A673 (cell line): ENCODE measurements at regions not wholly inside any gene's neighbourhood (a gene's known extent, or its start where the extent isn't known, plus 50 kb on each side); places are given as distances from the start of the nearest gene placed in this dataset.

Experiments used
- BruUV-seq: library from RNA; stranded (reverse); fragments of 400-500 nt; replicated peaks from 2 replicates; lab custom pipeline; 2021; lab: Mats Ljungman, UMichigan
- CTCF ChIA-PET: fragments of 300-600 bp; sonication (Branson Sonifier 250); formaldehyde crosslinking; loops from one replicate; lab custom pipeline; 2022; ENCODE audit warnings: antibody characterized with exemption; lab: Charles Lee
- POLR2A ChIA-PET: fragments of 300-600 bp; sonication (Branson Sonifier 250); formaldehyde crosslinking; loops from one replicate; lab custom pipeline; 2022; ENCODE audit warnings: antibody characterized with exemption; ENCODE audit not compliant: low non-redundant PET; lab: Charles Lee
- DNase-seq: peaks from one replicate; pipeline ENCODE4 v3.0.0-alpha.2; 2015; ENCODE audit warnings: low spot score
- H3K27ac ChIP-seq: fragments of 200-600 bp; sonication (generic); 2 replicates; pipeline ENCODE4 v1.5.1; 2016; ENCODE audit warnings: mixed run types, low read depth, mild to moderate bottlenecking, mixed read lengths, antibody characterized with exemption, low read length; ENCODE audit not compliant: poor library complexity, severe bottlenecking
- H3K27me3 ChIP-seq: fragments of 200-600 bp; sonication (generic); replicated peaks from 2 replicates; pipeline ENCODE4 v1.6.1; 2017; ENCODE audit warnings: mixed run types, low read depth, mild to moderate bottlenecking, mixed read lengths, antibody characterized with exemption, low read length; ENCODE audit not compliant: insufficient read depth, poor library complexity
- H3K36me3 ChIP-seq: fragments of 200-600 bp; sonication (generic); 2 replicates; pipeline ENCODE4 v1.6.1; 2016; ENCODE audit warnings: mixed run types, mild to moderate bottlenecking, mixed read lengths, antibody characterized with exemption, low read length; ENCODE audit not compliant: insufficient read depth, poor library complexity, severe bottlenecking
- H3K4me1 ChIP-seq: fragments of 200-600 bp; sonication (generic); 2 replicates; pipeline ENCODE4 v1.6.1; 2017; ENCODE audit warnings: mixed run types, mild to moderate bottlenecking, mixed read lengths, antibody characterized with exemption, low read length; ENCODE audit not compliant: insufficient read depth, poor library complexity, severe bottlenecking
- H3K4me3 ChIP-seq: fragments of 200-600 bp; sonication (generic); 2 replicates; pipeline ENCODE4 v1.5.1; 2016; ENCODE audit warnings: low read depth, mixed run types, mild to moderate bottlenecking, mixed read lengths, low read length; ENCODE audit not compliant: poor library complexity, severe bottlenecking
- H3K9me3 ChIP-seq: fragments of 200-600 bp; sonication (generic); 2 replicates; pipeline ENCODE4 v1.6.1; 2016; ENCODE audit warnings: mixed run types, low read depth, mild to moderate bottlenecking, mixed read lengths, antibody characterized with exemption, low read length; ENCODE audit not compliant: poor library complexity, severe bottlenecking
- CTCF ChIP-seq: fragments of 300-800, 200-600 bp; sonication (generic); conservative IDR thresholded peaks from 2 replicates; pipeline ENCODE4 v1.5.1; 2017; ENCODE audit warnings: low read depth, mild to moderate bottlenecking, antibody characterized with exemption, low read length, moderate library complexity, mixed read lengths
- EZH2 ChIP-seq: fragments of 200-600 bp; sonication (generic); IDR thresholded peaks from 2 replicates; pipeline ENCODE4 v1.6.1; 2017; ENCODE audit warnings: borderline replicate concordance, low read depth, mild to moderate bottlenecking, mixed read lengths, antibody characterized with exemption, low read length; ENCODE audit not compliant: poor library complexity, severe bottlenecking
- intact Hi-C: fragments of 100-400 bp; cut with micrococcal nuclease; formaldehyde crosslinking; loops from one replicate; pipeline ENCODE4 v1.10.0; 2022; ENCODE audit not compliant: unreplicated experiment

- TF ChIP-seq CTCF (no peak), EZH2 (no peak)
- Histone ChIP-seq H3K4me3 (no peak overlapping the region), H3K36me3 (no peaks in the 10 kb centered on the region), H3K27me3 (no peaks in the 10 kb centered on the region), H3K27ac (no peak overlapping the region), H3K4me1 (no peaks in the 10 kb centered on the region), H3K9me3 (no peaks in the 10 kb centered on the region)
- ChIA-PET POLR2A (no interaction called here), CTCF (interaction anchor here (0.9 kb wide), 1 partner anchor 8 kb away, joined by 9 read pairs; no protein-coding TSS in a partner anchor)
- DNase-seq, result no peak
- intact Hi-C loops, result no loop called here
- BruUV-seq, result no TSS peak
Observed at GRCh38 chr2:16209799-16210198, 269.4 kb downstream of the MYCN start.

- DNase-seq, result no peak
- BruUV-seq, result no TSS peak
- POLR2A ChIA-PET, result no interaction called here
- intact Hi-C loops, result no loop called here
- no peaks in the 10 kb centered on the region for H3K36me3 ChIP-seq
- no peak overlapping the region for H3K4me3 ChIP-seq
- H3K27ac ChIP-seq, result no peak overlapping the region
- H3K27me3 ChIP-seq, result no peaks in the 10 kb centered on the region
- H3K9me3 ChIP-seq, result no peaks in the 10 kb centered on the region
- CTCF ChIA-PET, result no interaction called here
- H3K4me1 ChIP-seq, result no peaks in the 10 kb centered on the region
- TF ChIP-seq EZH2 (no peak), CTCF (no peak)
Observed at GRCh38 chr2:16208921-16209320, 268.6 kb downstream of the MYCN start.

GRCh38 chr2:16208241-16208797, 268.0 kb downstream of the MYCN start:
- ChIA-PET CTCF (no interaction called here), POLR2A (interaction anchor here (0.6 kb wide), 1 partner anchor 155 kb away, joined by 3 read pairs; no protein-coding TSS in a partner anchor)

More at GRCh38 chr2:16208241-16208797, 268.0 kb downstream of the MYCN start:
- intact Hi-C loops, result no loop called here
- no peak for TF ChIP-seq CTCF
- no peak for TF ChIP-seq EZH2
- no TSS peak for BruUV-seq
- Histone ChIP-seq H3K27ac (no peak overlapping the region), H3K4me3 (no peak overlapping the region), H3K27me3 (no peaks in the 10 kb centered on the region), H3K4me1 (no peaks in the 10 kb centered on the region), H3K36me3 (no peaks in the 10 kb centered on the region), H3K9me3 (no peaks in the 10 kb centered on the region)
- DNase-seq, result no peak
